Aorta (tissue), 5 donors: ENCODE measurements at regions not wholly inside any gene's neighbourhood (a gene's known extent, or its start where the extent isn't known, plus 50 kb on each side); places are given as distances from the start of the nearest gene placed in this dataset.

Source experiments
- ATAC-seq: fragments of 200-7000 bp; cut with Tn5 transposase; one replicate; pipeline ENCODE4 v1.9.1; 2022; ENCODE audit warnings: moderate library complexity; ENCODE audit not compliant: low FRiP score
- DNase-seq, 2 donors: peaks; one replicate each; pipeline ENCODE4 v3.0.0-alpha.2; 2020
- H3K27ac ChIP-seq, 2 donors: one replicate each; pipeline ENCODE4 v1.5.1; 2013; ENCODE audit warnings: low read length in 2 of 2, mild to moderate bottlenecking in 2 of 2, moderate library complexity in 2 of 2, control low read depth in 1 of 2, inconsistent platforms in 1 of 2, low read depth in 1 of 2
- H3K27me3 ChIP-seq, 2 donors: one replicate each; pipeline ENCODE4 v1.6.1; 2013; ENCODE audit warnings: control low read depth in 1 of 2, low read length in 1 of 2, mild to moderate bottlenecking in 1 of 2, moderate library complexity in 1 of 2; ENCODE audit not compliant: insufficient read depth in 2 of 2, control insufficient read depth in 1 of 2
- H3K36me3 ChIP-seq, 2 donors: one replicate each; pipeline ENCODE4 v1.6.1; 2013; ENCODE audit warnings: control low read depth in 1 of 2, low read length in 1 of 2, mild to moderate bottlenecking in 1 of 2; ENCODE audit not compliant: insufficient read depth in 2 of 2, control insufficient read depth in 1 of 2
- H3K4me1 ChIP-seq, 2 donors: one replicate each; pipeline ENCODE4 v1.6.1; 2013; ENCODE audit warnings: low read length in 2 of 2, control low read depth in 1 of 2, mild to moderate bottlenecking in 1 of 2, moderate library complexity in 1 of 2; ENCODE audit not compliant: insufficient read depth in 2 of 2, control insufficient read depth in 1 of 2
- H3K4me3 ChIP-seq, 2 donors: one replicate each; pipeline ENCODE4 v1.5.1; 2013; ENCODE audit warnings: low read length in 2 of 2, control low read depth in 1 of 2, mild to moderate bottlenecking in 1 of 2
- H3K9me3 ChIP-seq: one replicate; pipeline ENCODE4 v1.6.1; 2013; ENCODE audit warnings: mild to moderate bottlenecking, low read length; ENCODE audit not compliant: control insufficient read depth
- WGBS, 2 donors: extraction: QIAGEN DNeasy Blood & Tissue Kit; methylation state at CpG; one replicate each; pipeline ENCODE4 v1.1.7; 2013; 5-methylcytosine and 5-hydroxymethylcytosine counted together
- intact Hi-C, 2 donors: fragments of 100-400 bp; cut with DNase I; formaldehyde crosslinking; loops; one replicate each; pipeline versions ENCODE4 v1.14.2 to v1.15.0; 2022
- donor health status: healthy with polysubstance abuse.
- donor health status: Bipolar disorder and iron deficiency.
- donor health status: DM: no; HTN: no; CAD: no.
- donor health status: DM: no; HTN: no; CAD: no.
- donor health status: DM: yes; HTN: yes; CAD: no.

DNA sequence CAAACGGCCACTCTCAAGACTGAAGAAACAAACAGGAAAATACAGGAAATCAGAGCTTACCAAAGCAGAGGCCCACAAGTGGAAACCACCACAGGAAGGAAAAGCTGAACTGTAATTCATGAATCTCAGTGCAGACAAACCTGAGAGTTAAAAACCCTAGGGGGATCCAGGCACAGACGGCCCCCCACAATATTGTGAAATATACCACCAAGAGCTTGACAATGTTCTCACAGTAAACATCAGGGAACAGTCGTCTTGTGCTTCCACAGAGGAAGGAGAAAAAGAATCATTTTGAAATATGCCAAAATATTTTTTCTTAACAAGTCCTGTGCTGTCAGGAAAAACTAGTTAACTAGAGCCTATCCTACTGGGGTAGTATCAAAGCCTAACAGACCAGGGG lies 68.2 kb upstream of the NRG3 start:
- Histone ChIP-seq H3K27me3 (no peaks in the 10 kb centered on the region), H3K4me3 (no peak overlapping the region), H3K36me3 (no peaks in the 10 kb centered on the region), H3K9me3 (no peaks in the 10 kb centered on the region), H3K27ac (no peak overlapping the region), H3K4me1 (no peaks in the 10 kb centered on the region)
- intact Hi-C loops: no loop called here
- 39 to 57% methylated on average over 3 of the region's 3 CpGs for WGBS, 2 donors
- DNase-seq (no peak), ATAC-seq (no peak)

DNA sequence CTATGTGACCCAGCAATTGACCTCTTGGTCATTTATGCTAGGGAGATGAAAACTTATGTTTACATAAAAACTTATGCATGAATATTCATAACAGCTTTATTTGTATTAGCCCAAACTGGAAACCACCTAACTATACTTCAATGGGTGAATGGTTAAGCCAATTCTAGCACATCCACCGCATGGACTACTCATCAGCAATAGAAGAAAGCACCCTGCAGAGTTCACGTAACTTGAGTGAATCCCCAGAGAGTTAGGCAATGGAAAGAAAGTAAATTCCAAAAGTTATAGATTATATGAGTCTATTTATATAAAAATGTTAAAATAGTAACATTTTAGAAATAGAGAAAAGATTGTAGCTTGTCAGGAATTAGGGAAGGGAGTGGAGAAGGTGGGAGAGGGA lies 60.2 kb upstream of the NRG3 start:
- Histone ChIP-seq H3K4me3 (no peak overlapping the region), H3K27ac (no peak overlapping the region), H3K36me3 (no peaks in the 10 kb centered on the region), H3K4me1 (no peaks in the 10 kb centered on the region), H3K9me3 (no peaks in the 10 kb centered on the region), H3K27me3 (no peaks in the 10 kb centered on the region)
- WGBS, 2 donors: 72 to 76% methylated on average over 2 of the region's 2 CpGs
- intact Hi-C loops: no loop called here
- no peak for DNase-seq
- ATAC-seq: no peak

DNA sequence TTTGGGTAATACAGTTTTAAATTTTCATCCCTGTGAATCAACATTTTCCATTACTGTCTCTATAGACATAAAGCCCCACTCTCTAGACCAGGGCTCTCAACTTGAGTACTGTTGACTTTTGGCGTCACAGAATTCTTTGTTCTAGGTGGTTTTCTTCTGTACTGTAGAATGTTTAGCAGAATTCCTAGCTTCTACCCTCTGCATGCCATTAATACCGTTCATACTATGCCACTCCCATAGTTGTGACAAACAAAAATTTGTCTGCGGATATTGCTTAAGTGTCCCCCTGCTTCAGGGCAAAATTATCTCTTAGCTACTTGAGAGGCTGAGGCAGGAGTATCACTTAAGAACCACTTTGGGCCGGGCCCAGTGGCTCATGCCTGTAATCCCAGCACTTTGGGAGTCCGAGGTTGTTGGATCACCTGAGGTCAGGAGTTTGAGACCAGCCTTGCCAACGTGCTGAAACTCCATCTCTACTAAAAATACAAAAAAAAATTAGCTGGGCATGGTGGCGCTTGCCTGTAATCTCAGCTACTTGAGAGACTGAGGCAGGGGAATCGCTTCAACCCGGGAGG lies 57.3 kb upstream of the NRG3 start:
- Histone ChIP-seq H3K9me3 (no peaks in the 10 kb centered on the region), H3K4me3 (no peak overlapping the region), H3K36me3 (no peaks in the 10 kb centered on the region), H3K4me1 (no peaks in the 10 kb centered on the region), H3K27ac (no peak overlapping the region), H3K27me3 (no peaks in the 10 kb centered on the region)
- DNase-seq (no peak), ATAC-seq (no peak)
- intact Hi-C loops: no loop called here
- 76 to 81% methylated on average over 9 of the region's 9 CpGs for WGBS, 2 donors

DNA sequence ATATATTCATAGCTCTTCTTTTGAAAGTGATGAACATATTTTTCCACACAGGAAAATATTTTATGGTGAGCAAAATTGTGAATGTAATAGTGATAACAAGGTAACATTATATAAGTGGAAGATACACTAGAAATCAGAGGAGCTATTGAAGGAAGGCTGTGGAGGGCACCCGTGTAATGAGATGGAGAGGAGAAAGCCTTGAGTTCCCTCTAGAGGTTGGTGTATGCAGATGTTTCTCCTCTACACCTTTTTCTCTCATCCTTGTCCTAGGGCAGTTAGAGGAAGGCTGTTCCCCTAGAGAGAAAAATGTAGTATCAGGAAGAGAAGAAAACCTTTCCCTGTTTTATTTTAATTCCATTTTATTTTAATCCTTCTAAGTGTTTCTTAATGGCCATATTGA lies 54.6 kb upstream of the NRG3 start:
- H3K36me3 ChIP-seq: no peaks in the 10 kb centered on the region
- ATAC-seq: no peak
- no peaks in the 10 kb centered on the region for H3K4me1 ChIP-seq

More for the DNA sequence above, 54.6 kb upstream of the NRG3 start:
- H3K9me3 ChIP-seq: no peaks in the 10 kb centered on the region
- no peak for DNase-seq
- no peak overlapping the region for H3K4me3 ChIP-seq
- H3K27me3 ChIP-seq: no peaks in the 10 kb centered on the region
- no peak overlapping the region for H3K27ac ChIP-seq
- intact Hi-C loops: no loop called here
- WGBS, 2 donors: 5 to 11% methylated on average over 1 of the region's 1 CpG
